Tibial nerve (tissue), 4 donors: ENCODE measurements at regions not wholly inside any gene's neighbourhood (a gene's known extent, or its start where the extent isn't known, plus 50 kb on each side); places are given as distances from the start of the nearest gene placed in this dataset.
"Not testable (repeated sequence)": the region's sequence is repeated elsewhere in the genome, so short reads cannot be mapped to it uniquely, and the experiment has no call there.

ENCODE experiments used
- DNase-seq, 2 donors: peaks; one replicate each; pipeline ENCODE4 v3.0.0-alpha.2; 2019; ENCODE audit warnings: low spot score in 2 of 2
- H3K27ac ChIP-seq, 4 donors: fragments of 200-600 bp; sonication (generic) in 3 of 4; one replicate each; pipeline ENCODE4 v1.5.1; 2017 to 2019; ENCODE audit warnings: mild to moderate bottlenecking in 1 of 4
- H3K27me3 ChIP-seq, 2 donors: fragments of 200-600 bp; sonication (generic) in 1 of 2; one replicate each; pipeline versions ENCODE4 v1.5.1 to v1.6.0; 2017 to 2019
- H3K36me3 ChIP-seq, 3 donors: fragments of 200-600 bp; sonication (generic); one replicate each; pipeline ENCODE4 v1.5.1; 2018 to 2019
- H3K4me1 ChIP-seq, 4 donors: fragments of 200-600 bp; sonication (generic) in 3 of 4; one replicate each; pipeline ENCODE4 v1.5.1; 2017 to 2019
- H3K4me3 ChIP-seq, 4 donors: fragments of 200-600 bp; sonication (generic) in 3 of 4; one replicate each; pipeline ENCODE4 v1.5.1; 2017 to 2019; ENCODE audit warnings: mild to moderate bottlenecking in 1 of 4, moderate library complexity in 1 of 4
- H3K9me3 ChIP-seq, 4 donors: fragments of 200-600 bp; sonication (generic) in 3 of 4; one replicate each; pipeline ENCODE4 v1.5.1; 2017 to 2019
- CTCF ChIP-seq, 5 experiments: fragments of 200-600 bp in 3 of 5; fragments of 450-650 bp in 2 of 5; sonication (generic) in 3 of 5; IDR thresholded peaks; one replicate each; pipeline ENCODE4 v1.5.1; 2016 to 2019; ENCODE audit warnings: antibody characterized with exemption in 5 of 5, mild to moderate bottlenecking in 3 of 5, moderate library complexity in 2 of 5
- EP300 ChIP-seq, 2 donors: sonication (generic); formaldehyde crosslinking; IDR thresholded peaks; one replicate each; pipeline ENCODE4 v1.6.1; 2017; ENCODE audit warnings: antibody characterized with exemption in 2 of 2, mild to moderate bottlenecking in 1 of 2
- POLR2A ChIP-seq, 2 donors: fragments of 450-650 bp; IDR thresholded peaks; one replicate each; pipeline ENCODE4 v1.6.1; 2017; ENCODE audit warnings: antibody characterized with exemption in 2 of 2, mild to moderate bottlenecking in 2 of 2, moderate library complexity in 2 of 2
- WGBS, 2 donors: methylation state at CpG; one replicate each; pipeline ENCODE4 v1.1.5; 2018; 5-methylcytosine and 5-hydroxymethylcytosine counted together

- TF ChIP-seq POLR2A (IDR thresholded peaks at IDR 0.05) = no peak
- TF ChIP-seq EP300 (IDR thresholded peaks at IDR 0.05) = no peak
- no peak for TF ChIP-seq CTCF (IDR thresholded peaks at IDR 0.05)
- no peak for DNase-seq
- Histone ChIP-seq H3K27ac (no peak overlapping the region), H3K9me3 (no peaks in the 10 kb centered on the region), H3K4me1 (peaks cover 0 to 14% (median 0%) of the 10 kb centered on the region in 4 donors), H3K36me3 (no peaks in the 10 kb centered on the region), H3K4me3 (no peak overlapping the region), H3K27me3 (no peaks in the 10 kb centered on the region)
- 73 to 76% methylated on average over 3 of the region's 3 CpGs for WGBS, 2 donors
Observed at GRCh38 chr3:177713928-177714900, 516.9 kb upstream of the TBL1XR1 start.

GRCh38 chr3:177714945-177715344 is 517.7 kb upstream of the TBL1XR1 start:
- 54 to 55% methylated on average over 3 of the region's 3 CpGs for WGBS, 2 donors
- TF ChIP-seq CTCF (IDR thresholded peaks at IDR 0.05) = no peak
- TF ChIP-seq EP300 (IDR thresholded peaks at IDR 0.05) = no peak
- TF ChIP-seq POLR2A (IDR thresholded peaks at IDR 0.05) = no peak
- no peak overlapping the region for H3K4me3 ChIP-seq
- H3K27ac ChIP-seq = no peak overlapping the region
- H3K4me1 ChIP-seq = peaks cover 0 to 14% (median 0%) of the 10 kb centered on the region in 4 donors
- H3K36me3 ChIP-seq = no peaks in the 10 kb centered on the region
- DNase-seq = no peak
- H3K27me3 ChIP-seq = no peaks in the 10 kb centered on the region
- H3K9me3 ChIP-seq = no peaks in the 10 kb centered on the region

- TF ChIP-seq POLR2A (IDR thresholded peaks at IDR 0.05) = no peak
- TF ChIP-seq EP300 (IDR thresholded peaks at IDR 0.05) = no peak
- no peak for TF ChIP-seq CTCF (IDR thresholded peaks at IDR 0.05)
- 94 to 96% methylated on average over 3 of the region's 3 CpGs for WGBS, 2 donors
- Histone ChIP-seq H3K9me3 (no peaks in the 10 kb centered on the region), H3K27ac (no peak overlapping the region), H3K27me3 (no peaks in the 10 kb centered on the region), H3K4me1 (peaks cover 0 to 14% (median 0%) of the 10 kb centered on the region in 4 donors), H3K4me3 (no peak overlapping the region), H3K36me3 (no peaks in the 10 kb centered on the region)
- DNase-seq = no peak
Observed at GRCh38 chr3:177715980-177716379, 518.7 kb upstream of the TBL1XR1 start.

GRCh38 chr3:177720927-177721326 is 523.6 kb upstream of the TBL1XR1 start:
- peaks cover 0 to 33% (median 6%) of the 10 kb centered on the region in 4 donors for H3K4me1 ChIP-seq
- not testable (repeated sequence) for H3K27ac ChIP-seq, H3K4me3 ChIP-seq, H3K36me3 ChIP-seq, H3K27me3 ChIP-seq, H3K9me3 ChIP-seq, DNase-seq
- 99% methylated on average over 3 of the region's 3 CpGs for WGBS, 2 donors

GRCh38 chr3:177721864-177722785 is 524.8 kb upstream of the TBL1XR1 start:
- H3K36me3 ChIP-seq = no peaks in the 10 kb centered on the region
- H3K9me3 ChIP-seq = no peaks in the 10 kb centered on the region
- no peak overlapping the region for H3K27ac ChIP-seq
- no peaks in the 10 kb centered on the region for H3K27me3 ChIP-seq
- no peak overlapping the region for H3K4me3 ChIP-seq
- no peak for TF ChIP-seq EP300 (IDR thresholded peaks at IDR 0.05)
- TF ChIP-seq CTCF (IDR thresholded peaks at IDR 0.05) = no peak
- no peak for TF ChIP-seq POLR2A (IDR thresholded peaks at IDR 0.05)
- DNase-seq = no peak
- 65 to 71% methylated on average over 3 of the region's 3 CpGs for WGBS, 2 donors
- peaks cover 0 to 38% (median 6%) of the 10 kb centered on the region in 4 donors for H3K4me1 ChIP-seq
